ENCODE measurements at regions not wholly inside any gene's neighbourhood (a gene's known extent, or its start where the extent isn't known, plus 50 kb on each side); places are given as distances from the start of the nearest gene placed in this dataset.
"Not testable (repeated sequence)": the region's sequence is repeated elsewhere in the genome, so short reads cannot be mapped to it uniquely, and the experiment has no call there.

- H3K4me3 ChIP-seq (ENCODE audit: control insufficient read depth in 1 of 7, extremely low read depth in 1 of 7, insufficient read depth in 4 of 7, low read depth in 2 of 7, low read length in 6 of 7); H3K9me3 ChIP-seq (ENCODE audit: control extremely low read depth in 1 of 5, control insufficient read depth in 4 of 5, insufficient read depth in 2 of 5, low read depth in 1 of 5, low read length in 4 of 5); H3K27me3 ChIP-seq (replicated peaks in 2 of 5; ENCODE audit: control insufficient read depth in 4 of 5, insufficient read depth in 5 of 5, low read length in 4 of 5); H3K36me3 ChIP-seq (ENCODE audit: control insufficient read depth in 4 of 4, insufficient read depth in 4 of 4, low read length in 3 of 4); DNase-seq; CTCF ChIA-PET; POLR2A ChIA-PET; H3K27ac ChIP-seq (ENCODE audit: insufficient read depth in 1 of 2, low read depth in 1 of 2, low read length in 2 of 2, poor library complexity in 1 of 2, severe bottlenecking in 2 of 2); H3K4me1 ChIP-seq (ENCODE audit: control extremely low read depth in 1 of 4, control insufficient read depth in 4 of 4, insufficient read depth in 4 of 4, low read length in 3 of 4): not testable (repeated sequence)
- no CpG with 5 or more reads among the region's 8 CpGs for WGBS (ENCODE audit: insufficient coverage)
Measured at GRCh38 chr16:18130478-18131120, 205.9 kb downstream of the NPIPA8 start.

GRCh38 chr16:18127033-18127432 lies 209.5 kb downstream of the NPIPA8 start:
- no CpG with 5 or more reads among the region's 12 CpGs for WGBS (ENCODE audit: insufficient coverage)
- CTCF ChIA-PET; H3K9me3 ChIP-seq (ENCODE audit: control extremely low read depth in 1 of 5, control insufficient read depth in 4 of 5, insufficient read depth in 2 of 5, low read depth in 1 of 5, low read length in 4 of 5); H3K27me3 ChIP-seq (replicated peaks in 2 of 5; ENCODE audit: control insufficient read depth in 4 of 5, insufficient read depth in 5 of 5, low read length in 4 of 5); H3K36me3 ChIP-seq (ENCODE audit: control insufficient read depth in 4 of 4, insufficient read depth in 4 of 4, low read length in 3 of 4); H3K4me1 ChIP-seq (ENCODE audit: control extremely low read depth in 1 of 4, control insufficient read depth in 4 of 4, insufficient read depth in 4 of 4, low read length in 3 of 4); POLR2A ChIA-PET; DNase-seq; H3K27ac ChIP-seq (ENCODE audit: insufficient read depth in 1 of 2, low read depth in 1 of 2, low read length in 2 of 2, poor library complexity in 1 of 2, severe bottlenecking in 2 of 2); H3K4me3 ChIP-seq (ENCODE audit: control insufficient read depth in 1 of 7, extremely low read depth in 1 of 7, insufficient read depth in 4 of 7, low read depth in 2 of 7, low read length in 6 of 7): not testable (repeated sequence)

GRCh38 chr16:18119092-18119491 lies 217.4 kb downstream of the NPIPA8 start:
- H3K4me1 ChIP-seq (ENCODE audit: control extremely low read depth in 1 of 4, control insufficient read depth in 4 of 4, insufficient read depth in 4 of 4, low read length in 3 of 4); CTCF ChIA-PET; H3K27ac ChIP-seq (ENCODE audit: insufficient read depth in 1 of 2, low read depth in 1 of 2, low read length in 2 of 2, poor library complexity in 1 of 2, severe bottlenecking in 2 of 2); POLR2A ChIA-PET; H3K36me3 ChIP-seq (ENCODE audit: control insufficient read depth in 4 of 4, insufficient read depth in 4 of 4, low read length in 3 of 4); DNase-seq; H3K9me3 ChIP-seq (ENCODE audit: control extremely low read depth in 1 of 5, control insufficient read depth in 4 of 5, insufficient read depth in 2 of 5, low read depth in 1 of 5, low read length in 4 of 5); H3K27me3 ChIP-seq (replicated peaks in 2 of 5; ENCODE audit: control insufficient read depth in 4 of 5, insufficient read depth in 5 of 5, low read length in 4 of 5); H3K4me3 ChIP-seq (ENCODE audit: control insufficient read depth in 1 of 7, extremely low read depth in 1 of 7, insufficient read depth in 4 of 7, low read depth in 2 of 7, low read length in 6 of 7): not testable (repeated sequence)
- WGBS (ENCODE audit: insufficient coverage) = no CpG with 5 or more reads among the region's 4 CpGs

GRCh38 chr16:18118684-18119083 lies 217.9 kb downstream of the NPIPA8 start:
- no CpG with 5 or more reads among the region's 5 CpGs for WGBS (ENCODE audit: insufficient coverage)

GRCh38 chr16:18118071-18118470 lies 218.5 kb downstream of the NPIPA8 start:
- H3K4me1 ChIP-seq (ENCODE audit: control extremely low read depth in 1 of 4, control insufficient read depth in 4 of 4, insufficient read depth in 4 of 4, low read length in 3 of 4); H3K27me3 ChIP-seq (replicated peaks in 2 of 5; ENCODE audit: control insufficient read depth in 4 of 5, insufficient read depth in 5 of 5, low read length in 4 of 5); H3K27ac ChIP-seq (ENCODE audit: insufficient read depth in 1 of 2, low read depth in 1 of 2, low read length in 2 of 2, poor library complexity in 1 of 2, severe bottlenecking in 2 of 2); POLR2A ChIA-PET; H3K9me3 ChIP-seq (ENCODE audit: control extremely low read depth in 1 of 5, control insufficient read depth in 4 of 5, insufficient read depth in 2 of 5, low read depth in 1 of 5, low read length in 4 of 5); H3K4me3 ChIP-seq (ENCODE audit: control insufficient read depth in 1 of 7, extremely low read depth in 1 of 7, insufficient read depth in 4 of 7, low read depth in 2 of 7, low read length in 6 of 7); H3K36me3 ChIP-seq (ENCODE audit: control insufficient read depth in 4 of 4, insufficient read depth in 4 of 4, low read length in 3 of 4); CTCF ChIA-PET: not testable (repeated sequence)
- DNase-seq = peak; percentile 0 to 13 (median 1)
- 89% methylated on average over 5 of the region's 9 CpGs for WGBS (ENCODE audit: insufficient coverage)

More at GRCh38 chr16:18118684-18119083, 217.9 kb downstream of the NPIPA8 start:
- H3K27ac ChIP-seq (ENCODE audit: insufficient read depth in 1 of 2, low read depth in 1 of 2, low read length in 2 of 2, poor library complexity in 1 of 2, severe bottlenecking in 2 of 2); DNase-seq; POLR2A ChIA-PET; H3K4me3 ChIP-seq (ENCODE audit: control insufficient read depth in 1 of 7, extremely low read depth in 1 of 7, insufficient read depth in 4 of 7, low read depth in 2 of 7, low read length in 6 of 7); H3K4me1 ChIP-seq (ENCODE audit: control extremely low read depth in 1 of 4, control insufficient read depth in 4 of 4, insufficient read depth in 4 of 4, low read length in 3 of 4); H3K9me3 ChIP-seq (ENCODE audit: control extremely low read depth in 1 of 5, control insufficient read depth in 4 of 5, insufficient read depth in 2 of 5, low read depth in 1 of 5, low read length in 4 of 5); CTCF ChIA-PET; H3K36me3 ChIP-seq (ENCODE audit: control insufficient read depth in 4 of 4, insufficient read depth in 4 of 4, low read length in 3 of 4); H3K27me3 ChIP-seq (replicated peaks in 2 of 5; ENCODE audit: control insufficient read depth in 4 of 5, insufficient read depth in 5 of 5, low read length in 4 of 5): not testable (repeated sequence)

GRCh38 chr16:18104412-18104811 lies 232.1 kb downstream of the NPIPA8 start:
- H3K4me1 ChIP-seq (ENCODE audit: control extremely low read depth in 1 of 4, control insufficient read depth in 4 of 4, insufficient read depth in 4 of 4, low read length in 3 of 4); DNase-seq; H3K9me3 ChIP-seq (ENCODE audit: control extremely low read depth in 1 of 5, control insufficient read depth in 4 of 5, insufficient read depth in 2 of 5, low read depth in 1 of 5, low read length in 4 of 5); H3K27ac ChIP-seq (ENCODE audit: insufficient read depth in 1 of 2, low read depth in 1 of 2, low read length in 2 of 2, poor library complexity in 1 of 2, severe bottlenecking in 2 of 2); H3K36me3 ChIP-seq (ENCODE audit: control insufficient read depth in 4 of 4, insufficient read depth in 4 of 4, low read length in 3 of 4); CTCF ChIA-PET; H3K4me3 ChIP-seq (ENCODE audit: control insufficient read depth in 1 of 7, extremely low read depth in 1 of 7, insufficient read depth in 4 of 7, low read depth in 2 of 7, low read length in 6 of 7); POLR2A ChIA-PET; H3K27me3 ChIP-seq (replicated peaks in 2 of 5; ENCODE audit: control insufficient read depth in 4 of 5, insufficient read depth in 5 of 5, low read length in 4 of 5): not testable (repeated sequence)
- no CpG with 5 or more reads among the region's 2 CpGs for WGBS (ENCODE audit: insufficient coverage)

GRCh38 chr16:18101077-18101476 lies 235.5 kb downstream of the NPIPA8 start:
- POLR2A ChIA-PET; H3K4me3 ChIP-seq (ENCODE audit: control insufficient read depth in 1 of 7, extremely low read depth in 1 of 7, insufficient read depth in 4 of 7, low read depth in 2 of 7, low read length in 6 of 7); H3K9me3 ChIP-seq (ENCODE audit: control extremely low read depth in 1 of 5, control insufficient read depth in 4 of 5, insufficient read depth in 2 of 5, low read depth in 1 of 5, low read length in 4 of 5); DNase-seq; H3K4me1 ChIP-seq (ENCODE audit: control extremely low read depth in 1 of 4, control insufficient read depth in 4 of 4, insufficient read depth in 4 of 4, low read length in 3 of 4); H3K27ac ChIP-seq (ENCODE audit: insufficient read depth in 1 of 2, low read depth in 1 of 2, low read length in 2 of 2, poor library complexity in 1 of 2, severe bottlenecking in 2 of 2); CTCF ChIA-PET; H3K27me3 ChIP-seq (replicated peaks in 2 of 5; ENCODE audit: control insufficient read depth in 4 of 5, insufficient read depth in 5 of 5, low read length in 4 of 5); H3K36me3 ChIP-seq (ENCODE audit: control insufficient read depth in 4 of 4, insufficient read depth in 4 of 4, low read length in 3 of 4): not testable (repeated sequence)
- WGBS (ENCODE audit: insufficient coverage) = no CpG with 5 or more reads among the region's 2 CpGs
